ENCODE measurements at regions not wholly inside any gene's neighbourhood (a gene's known extent, or its start where the extent isn't known, plus 50 kb on each side); places are given as distances from the start of the nearest gene placed in this dataset.

DNA sequence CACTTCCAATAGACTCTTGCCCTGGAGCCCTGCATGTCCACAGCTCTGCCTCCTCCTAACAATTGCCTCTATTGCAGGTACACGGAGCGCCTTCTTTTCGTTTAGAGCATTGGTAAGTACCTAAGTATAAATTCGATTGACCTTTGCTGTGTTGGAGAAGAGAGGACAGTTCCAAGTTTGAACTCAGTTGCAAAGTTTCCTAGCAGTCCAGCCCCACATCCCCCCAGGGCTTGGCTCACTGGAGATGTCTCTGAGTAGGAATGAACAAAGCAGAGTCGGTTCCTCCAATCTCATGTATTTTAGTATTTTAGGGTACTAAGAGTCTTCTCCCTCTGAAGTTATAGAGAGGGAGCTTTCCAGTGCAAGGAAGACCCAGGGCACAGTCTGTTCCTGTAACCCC, 238.9 kb upstream of the AJAP1 start:
- no peaks in the 10 kb centered on the region for H3K4me1 ChIP-seq
- DNase-seq: no peak
- intact Hi-C loops (cut with DNase I; ENCODE audit: low total_unique reads): no loop called here
- H3K27ac ChIP-seq: no peak overlapping the region
- no peaks in the 10 kb centered on the region for H3K36me3 ChIP-seq
- H3K4me3 ChIP-seq: no peak overlapping the region
- TF ChIP-seq, protein P1, sequence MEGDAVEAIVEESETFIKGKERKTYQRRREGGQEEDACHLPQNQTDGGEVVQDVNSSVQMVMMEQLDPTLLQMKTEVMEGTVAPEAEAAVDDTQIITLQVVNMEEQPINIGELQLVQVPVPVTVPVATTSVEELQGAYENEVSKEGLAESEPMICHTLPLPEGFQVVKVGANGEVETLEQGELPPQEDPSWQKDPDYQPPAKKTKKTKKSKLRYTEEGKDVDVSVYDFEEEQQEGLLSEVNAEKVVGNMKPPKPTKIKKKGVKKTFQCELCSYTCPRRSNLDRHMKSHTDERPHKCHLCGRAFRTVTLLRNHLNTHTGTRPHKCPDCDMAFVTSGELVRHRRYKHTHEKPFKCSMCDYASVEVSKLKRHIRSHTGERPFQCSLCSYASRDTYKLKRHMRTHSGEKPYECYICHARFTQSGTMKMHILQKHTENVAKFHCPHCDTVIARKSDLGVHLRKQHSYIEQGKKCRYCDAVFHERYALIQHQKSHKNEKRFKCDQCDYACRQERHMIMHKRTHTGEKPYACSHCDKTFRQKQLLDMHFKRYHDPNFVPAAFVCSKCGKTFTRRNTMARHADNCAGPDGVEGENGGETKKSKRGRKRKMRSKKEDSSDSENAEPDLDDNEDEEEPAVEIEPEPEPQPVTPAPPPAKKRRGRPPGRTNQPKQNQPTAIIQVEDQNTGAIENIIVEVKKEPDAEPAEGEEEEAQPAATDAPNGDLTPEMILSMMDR (IDR thresholded peaks at IDR 0.05): no peak
- no peak for TF ChIP-seq POLR2A (IDR thresholded peaks at IDR 0.05)
- no peaks in the 10 kb centered on the region for H3K27me3 ChIP-seq
- H3K9me3 ChIP-seq: no peaks in the 10 kb centered on the region

DNA sequence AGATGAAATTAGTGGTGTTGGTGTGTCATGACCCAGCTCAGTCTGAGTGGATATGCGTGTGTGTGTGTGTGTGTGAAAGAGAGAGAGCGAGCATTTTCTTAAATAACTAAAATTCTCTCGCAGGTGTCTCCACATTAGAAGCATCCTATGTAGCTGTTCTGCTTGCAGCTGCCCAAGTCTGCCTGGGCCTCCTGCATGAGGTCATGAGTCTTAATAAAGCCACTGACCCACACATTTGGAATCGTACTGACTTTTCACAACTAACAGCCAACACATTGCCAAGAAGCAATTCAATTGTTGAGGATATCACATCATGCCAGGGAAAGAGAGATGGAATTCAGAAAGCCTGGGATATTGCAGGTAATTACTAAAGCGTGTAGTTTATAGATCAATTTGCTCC, 238.2 kb upstream of the AJAP1 start:
- no peaks in the 10 kb centered on the region for H3K4me1 ChIP-seq
- no peak overlapping the region for H3K4me3 ChIP-seq
- H3K36me3 ChIP-seq: no peaks in the 10 kb centered on the region
- TF ChIP-seq, protein P1 (IDR thresholded peaks at IDR 0.05): no peak
- no peak for TF ChIP-seq POLR2A (IDR thresholded peaks at IDR 0.05)
- H3K9me3 ChIP-seq: no peaks in the 10 kb centered on the region
- intact Hi-C loops (cut with DNase I; ENCODE audit: low total_unique reads): no loop called here
- H3K27me3 ChIP-seq: no peaks in the 10 kb centered on the region
- H3K27ac ChIP-seq: no peak overlapping the region
- no peak for DNase-seq

- Histone ChIP-seq H3K4me1 (no peaks in the 10 kb centered on the region), H3K27me3 (no peaks in the 10 kb centered on the region), H3K4me3 (no peak overlapping the region), H3K36me3 (no peaks in the 10 kb centered on the region), H3K27ac (no peak overlapping the region), H3K9me3 (no peaks in the 10 kb centered on the region)
- TF ChIP-seq POLR2A (IDR thresholded peaks at IDR 0.05): no peak
- TF ChIP-seq, protein P1 (IDR thresholded peaks at IDR 0.05): no peak
- no peak for DNase-seq
- intact Hi-C loops (cut with DNase I; ENCODE audit: low total_unique reads): no loop called here
Measured at GRCh38 chr1:4418021-4418420, 236.4 kb upstream of the AJAP1 start.

- Histone ChIP-seq H3K27ac (no peak overlapping the region), H3K4me1 (no peaks in the 10 kb centered on the region), H3K27me3 (no peaks in the 10 kb centered on the region), H3K4me3 (no peak overlapping the region), H3K36me3 (no peaks in the 10 kb centered on the region), H3K9me3 (no peaks in the 10 kb centered on the region)
- intact Hi-C loops (cut with DNase I; ENCODE audit: low total_unique reads): no loop called here
- DNase-seq: no peak
- no peak for TF ChIP-seq POLR2A (IDR thresholded peaks at IDR 0.05)
- TF ChIP-seq, protein P1 (IDR thresholded peaks at IDR 0.05): no peak
Measured at GRCh38 chr1:4421986-4422385, 232.4 kb upstream of the AJAP1 start.

DNA sequence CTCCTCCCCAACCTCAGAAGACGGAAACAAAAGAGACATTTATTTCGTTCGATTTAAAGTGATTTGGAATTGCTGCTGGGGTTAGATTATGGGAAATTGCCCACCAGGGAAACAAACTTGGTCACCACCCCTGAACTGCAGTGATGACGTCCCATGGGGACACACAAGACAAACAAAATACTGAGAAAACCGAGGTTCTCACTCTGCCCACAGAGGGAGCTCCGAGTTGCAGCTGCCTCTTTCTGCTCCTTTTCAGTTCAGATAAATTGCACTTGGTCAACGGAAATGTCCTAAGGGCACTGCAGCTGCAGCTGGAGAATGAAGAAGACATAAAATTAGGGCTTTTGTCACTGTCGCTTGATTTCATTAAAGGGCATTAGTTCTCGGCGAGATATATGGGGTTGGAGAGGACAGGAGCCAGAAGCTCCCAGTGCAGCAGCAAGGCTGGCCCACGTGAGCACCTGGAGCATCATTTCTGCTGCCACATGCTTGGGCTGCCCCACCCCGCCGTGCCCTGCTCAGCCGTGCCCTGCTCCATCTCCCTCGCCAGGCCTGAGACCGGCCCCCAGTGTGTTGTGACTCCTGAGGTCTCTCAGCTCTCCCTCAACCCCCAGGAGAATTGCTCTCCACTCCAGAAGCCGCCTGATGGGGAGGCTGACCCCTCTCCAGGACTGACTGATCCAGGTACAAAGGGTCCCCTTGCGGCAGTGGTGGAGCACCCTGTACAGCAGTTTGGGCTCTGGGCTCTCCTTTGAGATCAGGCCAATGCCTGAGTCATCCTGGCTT, 231.7 kb upstream of the AJAP1 start:
- intact Hi-C loops (cut with DNase I; ENCODE audit: low total_unique reads): no loop called here
- Histone ChIP-seq H3K4me3 (no peak overlapping the region), H3K27me3 (no peaks in the 10 kb centered on the region), H3K36me3 (no peaks in the 10 kb centered on the region), H3K9me3 (no peaks in the 10 kb centered on the region), H3K4me1 (no peaks in the 10 kb centered on the region), H3K27ac (no peak overlapping the region)
- no peak for TF ChIP-seq POLR2A (IDR thresholded peaks at IDR 0.05)
- TF ChIP-seq, protein P1 (IDR thresholded peaks at IDR 0.05): no peak
- DNase-seq: no peak
